CD4-positive, alpha-beta T cell treated with Interleukin-6 at 100 ng/mL for 8 hours (primary cell): ENCODE measurements at regions not wholly inside any gene's neighbourhood (a gene's known extent, or its start where the extent isn't known, plus 50 kb on each side); places are given as distances from the start of the nearest gene placed in this dataset.

ENCODE experiments used
- DNase-seq: peaks from one replicate; pipeline ENCODE4 v3.0.0-alpha.2; 2020; ENCODE audit warnings: mixed read lengths, low spot score

- DNase-seq, result no peak
Measured at GRCh38 chr4:36961420-36961819, 283.1 kb upstream of the NWD2 start.

GRCh38 chr4:36966756-36967460, 277.6 kb upstream of the NWD2 start:
- DNase-seq, result no peak

GRCh38 chr4:36979533-36979932, 265.0 kb upstream of the NWD2 start:
- DNase-seq, result no peak

GRCh38 chr4:36990128-36990872, 254.2 kb upstream of the NWD2 start:
- no peak for DNase-seq

GRCh38 chr4:36997727-36998126, 246.8 kb upstream of the NWD2 start:
- DNase-seq, result no peak

- DNase-seq, result no peak
Measured at GRCh38 chr4:37000281-37000680, 244.3 kb upstream of the NWD2 start.

GRCh38 chr4:37001688-37002436, 242.7 kb upstream of the NWD2 start:
- no peak for DNase-seq

GRCh38 chr4:37002625-37003024, 241.9 kb upstream of the NWD2 start:
- no peak for DNase-seq

- no peak for DNase-seq
Measured at GRCh38 chr4:37008199-37008598, 236.3 kb upstream of the NWD2 start.

- no peak for DNase-seq
Measured at GRCh38 chr4:37014584-37014983, 230.0 kb upstream of the NWD2 start.

GRCh38 chr4:37015391-37015790, 229.2 kb upstream of the NWD2 start:
- DNase-seq, result no peak

GRCh38 chr4:37023504-37023903, 221.0 kb upstream of the NWD2 start:
- no peak for DNase-seq

GRCh38 chr4:37023996-37024395, 220.5 kb upstream of the NWD2 start:
- no peak for DNase-seq

GRCh38 chr4:37040816-37041215, 203.7 kb upstream of the NWD2 start:
- DNase-seq, result no peak

- DNase-seq, result no peak
Measured at GRCh38 chr4:37043342-37043741, 201.2 kb upstream of the NWD2 start.

- no peak for DNase-seq
Measured at GRCh38 chr4:37051111-37051510, 193.4 kb upstream of the NWD2 start.

GRCh38 chr4:37051866-37052265, 192.7 kb upstream of the NWD2 start:
- no peak for DNase-seq

GRCh38 chr4:37054531-37055077, 189.9 kb upstream of the NWD2 start:
- DNase-seq, result no peak

- DNase-seq, result no peak
Measured at GRCh38 chr4:37058826-37059225, 185.7 kb upstream of the NWD2 start.

GRCh38 chr4:37066159-37066558, 178.4 kb upstream of the NWD2 start:
- no peak for DNase-seq

GRCh38 chr4:37068580-37068979, 176.0 kb upstream of the NWD2 start:
- DNase-seq, result no peak

GRCh38 chr4:37070041-37070440, 174.5 kb upstream of the NWD2 start:
- DNase-seq, result no peak

GRCh38 chr4:37071576-37071975, 173.0 kb upstream of the NWD2 start:
- DNase-seq, result no peak
